Mucosa of rectum (tissue), 2 donors: ENCODE measurements at regions not wholly inside any gene's neighbourhood (a gene's known extent, or its start where the extent isn't known, plus 50 kb on each side); places are given as distances from the start of the nearest gene placed in this dataset.
"Not testable (repeated sequence)": the region's sequence is repeated elsewhere in the genome, so short reads cannot be mapped to it uniquely, and the experiment has no call there.

Experiments used
- H3K27ac ChIP-seq, 2 donors: one replicate each; pipeline ENCODE4 v1.7.0; 2013; ENCODE audit warnings: inconsistent platforms in 2 of 2, low read depth in 2 of 2, low read length in 2 of 2
- H3K27me3 ChIP-seq, 2 donors: one replicate each; pipeline ENCODE4 v1.7.0; 2013; ENCODE audit warnings: low read length in 2 of 2; ENCODE audit not compliant: control insufficient read depth in 2 of 2, insufficient read depth in 2 of 2
- H3K36me3 ChIP-seq, 2 donors: one replicate each; pipeline ENCODE4 v1.7.0; 2013; ENCODE audit warnings: low read length in 2 of 2; ENCODE audit not compliant: control insufficient read depth in 2 of 2, insufficient read depth in 2 of 2
- H3K4me1 ChIP-seq, 2 donors: one replicate each; pipeline ENCODE4 v1.7.0; 2013; ENCODE audit warnings: low read length in 2 of 2, mild to moderate bottlenecking in 1 of 2; ENCODE audit not compliant: control insufficient read depth in 2 of 2, insufficient read depth in 2 of 2
- H3K4me3 ChIP-seq, 2 donors: one replicate each; pipeline ENCODE4 v1.7.0; 2013; ENCODE audit warnings: low read length in 2 of 2
- H3K9ac ChIP-seq, 2 donors: one replicate each; pipeline ENCODE4 v1.7.0; 2013; ENCODE audit warnings: low read length in 2 of 2, low read depth in 1 of 2, mild to moderate bottlenecking in 1 of 2
- H3K9me3 ChIP-seq, 2 donors: one replicate each; pipeline ENCODE4 v1.7.0; 2013; ENCODE audit warnings: low read length in 2 of 2; ENCODE audit not compliant: control insufficient read depth in 2 of 2
- donor health status: healthy.
- donor health status: Normal muscosa, but diverticular disease.

- no peaks in the 10 kb centered on the region for H3K9me3 ChIP-seq
- H3K27me3 ChIP-seq: no peaks in the 10 kb centered on the region
- no peak overlapping the region for H3K9ac ChIP-seq
- no peaks in the 10 kb centered on the region for H3K36me3 ChIP-seq
- H3K4me3 ChIP-seq: no peak overlapping the region
- H3K4me1 ChIP-seq: peaks cover 0 to 2% of the 10 kb centered on the region in 2 donors
- no peak overlapping the region for H3K27ac ChIP-seq
Measured at GRCh38 chr9:82474235-82474634, 485.7 kb downstream of the SPATA31D1 start.

GRCh38 chr9:82475584-82476301, 487.2 kb downstream of the SPATA31D1 start:
- H3K4me1 ChIP-seq: peaks cover 0 to 2% of the 10 kb centered on the region in 2 donors
- H3K27me3 ChIP-seq: no peaks in the 10 kb centered on the region
- H3K9ac ChIP-seq: no peak overlapping the region
- H3K36me3 ChIP-seq: no peaks in the 10 kb centered on the region
- H3K9me3 ChIP-seq: no peaks in the 10 kb centered on the region
- no peak overlapping the region for H3K4me3 ChIP-seq
- H3K27ac ChIP-seq: no peak overlapping the region

- Histone ChIP-seq H3K9ac (no peak overlapping the region), H3K36me3 (no peaks in the 10 kb centered on the region), H3K4me1 (no peaks in the 10 kb centered on the region), H3K27ac (no peak overlapping the region), H3K27me3 (no peaks in the 10 kb centered on the region), H3K9me3 (no peaks in the 10 kb centered on the region), H3K4me3 (no peak overlapping the region)
Measured at GRCh38 chr9:82480921-82481320, 492.3 kb downstream of the SPATA31D1 start.

GRCh38 chr9:82487935-82488312, 499.4 kb downstream of the SPATA31D1 start:
- Histone ChIP-seq H3K9me3 (no peaks in the 10 kb centered on the region), H3K4me3 (no peak overlapping the region), H3K9ac (no peak overlapping the region), H3K27ac (no peak overlapping the region), H3K4me1 (no peaks in the 10 kb centered on the region), H3K36me3 (no peaks in the 10 kb centered on the region), H3K27me3 (no peaks in the 10 kb centered on the region)

GRCh38 chr9:82488313-82489200, 500.0 kb downstream of the SPATA31D1 start:
- Histone ChIP-seq H3K9me3 (no peaks in the 10 kb centered on the region), H3K36me3 (no peaks in the 10 kb centered on the region), H3K9ac (no peak overlapping the region), H3K27me3 (no peaks in the 10 kb centered on the region), H3K27ac (peak overlapping the region in 1 of 2 donors; percentile 29), H3K4me3 (no peak overlapping the region), H3K4me1 (no peaks in the 10 kb centered on the region)

GRCh38 chr9:82489201-82489821, 500.7 kb downstream of the SPATA31D1 start:
- Histone ChIP-seq H3K9me3 (no peaks in the 10 kb centered on the region), H3K27ac (no peak overlapping the region), H3K4me1 (no peaks in the 10 kb centered on the region), H3K4me3 (no peak overlapping the region), H3K36me3 (no peaks in the 10 kb centered on the region), H3K9ac (no peak overlapping the region), H3K27me3 (no peaks in the 10 kb centered on the region)

- no peak overlapping the region for H3K27ac ChIP-seq
- no peak overlapping the region for H3K9ac ChIP-seq
- no peaks in the 10 kb centered on the region for H3K9me3 ChIP-seq
- H3K27me3 ChIP-seq: no peaks in the 10 kb centered on the region
- H3K36me3 ChIP-seq: no peaks in the 10 kb centered on the region
- H3K4me3 ChIP-seq: no peak overlapping the region
- H3K4me1 ChIP-seq: no peaks in the 10 kb centered on the region
Measured at GRCh38 chr9:82490019-82490499, 501.5 kb downstream of the SPATA31D1 start.

- not testable (repeated sequence) for H3K36me3 ChIP-seq, H3K9me3 ChIP-seq, H3K4me3 ChIP-seq, H3K4me1 ChIP-seq, H3K27ac ChIP-seq, H3K27me3 ChIP-seq, H3K9ac ChIP-seq
Measured at GRCh38 chr9:82490821-82491220, 502.2 kb downstream of the SPATA31D1 start.

- Histone ChIP-seq H3K27me3 (no peaks in the 10 kb centered on the region), H3K9ac (no peak overlapping the region), H3K36me3 (no peaks in the 10 kb centered on the region), H3K4me1 (no peaks in the 10 kb centered on the region), H3K27ac (no peak overlapping the region), H3K9me3 (no peaks in the 10 kb centered on the region), H3K4me3 (no peak overlapping the region)
Measured at GRCh38 chr9:82491604-82492003, 503.0 kb downstream of the SPATA31D1 start.

- no peaks in the 10 kb centered on the region for H3K36me3 ChIP-seq
- no peaks in the 10 kb centered on the region for H3K9me3 ChIP-seq
- no peak overlapping the region for H3K9ac ChIP-seq
- H3K4me1 ChIP-seq: no peaks in the 10 kb centered on the region
- no peaks in the 10 kb centered on the region for H3K27me3 ChIP-seq
- no peak overlapping the region for H3K4me3 ChIP-seq
- no peak overlapping the region for H3K27ac ChIP-seq
Measured at GRCh38 chr9:82492274-82492673, 503.7 kb downstream of the SPATA31D1 start.
